RWPE2 (cell line): ENCODE measurements at regions not wholly inside any gene's neighbourhood (a gene's known extent, or its start where the extent isn't known, plus 50 kb on each side); places are given as distances from the start of the nearest gene placed in this dataset.

Experiments
- ATAC-seq: fragments of 200-7000 bp; cut with Tn5 transposase; 3 replicates; pipeline ENCODE4 v1.9.1; 2021; ENCODE audit warnings: low read depth
- DNase-seq: peaks from one replicate; pipeline ENCODE4 v3.0.0-alpha.2; 2020; ENCODE audit warnings: low spot score
- H3K27ac ChIP-seq: fragments of 450-650 bp; 2 replicates; pipeline ENCODE4 v1.5.1; 2017; ENCODE audit warnings: mild to moderate bottlenecking; ENCODE audit not compliant: poor library complexity, severe bottlenecking
- H3K27me3 ChIP-seq: fragments of 250-450 bp; sonication (Bioruptor Pico); 2 replicates; pipeline ENCODE4 v1.5.1; 2021; ENCODE audit warnings: mild to moderate bottlenecking, moderate library complexity; ENCODE audit not compliant: insufficient read depth, poor library complexity, severe bottlenecking
- H3K36me3 ChIP-seq: fragments of 250-450 bp; sonication (Bioruptor Pico); 2 replicates; pipeline ENCODE4 v1.5.1; 2020; ENCODE audit warnings: low read depth, mild to moderate bottlenecking, moderate library complexity
- H3K4me1 ChIP-seq: fragments of 250-450 bp; sonication (Bioruptor Pico); 2 replicates; pipeline ENCODE4 v1.5.1; 2021; ENCODE audit warnings: mild to moderate bottlenecking, moderate library complexity; ENCODE audit not compliant: insufficient read depth, poor library complexity, severe bottlenecking
- H3K4me3 ChIP-seq: fragments of 250-450 bp; sonication (Bioruptor Pico); 2 replicates; pipeline ENCODE4 v1.5.1; 2021; ENCODE audit warnings: mild to moderate bottlenecking, moderate library complexity; ENCODE audit not compliant: severe bottlenecking
- H3K9me3 ChIP-seq: fragments of 250-450 bp; sonication (Bioruptor Pico); 2 replicates; pipeline ENCODE4 v1.5.1; 2021; ENCODE audit warnings: mild to moderate bottlenecking, moderate library complexity; ENCODE audit not compliant: severe bottlenecking
- TF ChIP-seq, protein P1 (sequence below): fragments of 450-650 bp; IDR thresholded peaks from one replicate; pipeline ENCODE4 v1.5.1; 2017; ENCODE audit warnings: mild to moderate bottlenecking, moderate library complexity; ENCODE audit not compliant: poor library complexity, severe bottlenecking

GRCh38 chr2:220999356-220999755, 572.7 kb downstream of the EPHA4 start:
- ATAC-seq: no peak
- TF ChIP-seq, protein P1, sequence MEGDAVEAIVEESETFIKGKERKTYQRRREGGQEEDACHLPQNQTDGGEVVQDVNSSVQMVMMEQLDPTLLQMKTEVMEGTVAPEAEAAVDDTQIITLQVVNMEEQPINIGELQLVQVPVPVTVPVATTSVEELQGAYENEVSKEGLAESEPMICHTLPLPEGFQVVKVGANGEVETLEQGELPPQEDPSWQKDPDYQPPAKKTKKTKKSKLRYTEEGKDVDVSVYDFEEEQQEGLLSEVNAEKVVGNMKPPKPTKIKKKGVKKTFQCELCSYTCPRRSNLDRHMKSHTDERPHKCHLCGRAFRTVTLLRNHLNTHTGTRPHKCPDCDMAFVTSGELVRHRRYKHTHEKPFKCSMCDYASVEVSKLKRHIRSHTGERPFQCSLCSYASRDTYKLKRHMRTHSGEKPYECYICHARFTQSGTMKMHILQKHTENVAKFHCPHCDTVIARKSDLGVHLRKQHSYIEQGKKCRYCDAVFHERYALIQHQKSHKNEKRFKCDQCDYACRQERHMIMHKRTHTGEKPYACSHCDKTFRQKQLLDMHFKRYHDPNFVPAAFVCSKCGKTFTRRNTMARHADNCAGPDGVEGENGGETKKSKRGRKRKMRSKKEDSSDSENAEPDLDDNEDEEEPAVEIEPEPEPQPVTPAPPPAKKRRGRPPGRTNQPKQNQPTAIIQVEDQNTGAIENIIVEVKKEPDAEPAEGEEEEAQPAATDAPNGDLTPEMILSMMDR: no peak
- Histone ChIP-seq H3K4me3 (no peak overlapping the region), H3K9me3 (no peaks in the 10 kb centered on the region), H3K27ac (no peak overlapping the region), H3K36me3 (no peaks in the 10 kb centered on the region), H3K27me3 (no peaks in the 10 kb centered on the region), H3K4me1 (no peaks in the 10 kb centered on the region)
- DNase-seq: no peak

DNA sequence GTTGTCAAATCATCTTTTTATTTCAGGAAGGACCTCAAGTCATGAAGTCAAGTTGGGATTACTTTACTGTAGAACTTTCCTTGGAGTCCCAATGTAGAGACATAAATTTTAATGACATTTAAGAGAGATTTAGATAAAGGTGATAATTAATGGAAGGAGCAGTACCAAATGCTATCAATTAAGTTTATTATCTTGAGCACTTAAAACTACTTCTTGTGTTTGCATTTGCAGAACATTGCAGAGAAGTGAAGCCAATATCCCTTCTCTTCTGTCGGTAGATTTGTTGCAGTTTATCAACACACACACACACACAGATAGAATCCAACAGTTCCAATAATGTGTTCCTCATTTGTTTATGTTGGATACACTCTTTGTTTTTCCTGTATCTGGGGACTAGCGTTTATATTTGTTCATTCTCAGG, 570.7 kb downstream of the EPHA4 start:
- Histone ChIP-seq H3K4me3 (no peak overlapping the region), H3K9me3 (no peaks in the 10 kb centered on the region), H3K27ac (no peak overlapping the region), H3K36me3 (no peaks in the 10 kb centered on the region), H3K4me1 (no peaks in the 10 kb centered on the region), H3K27me3 (no peaks in the 10 kb centered on the region)
- no peak for ATAC-seq
- no peak for DNase-seq
- TF ChIP-seq, protein P1: no peak

DNA sequence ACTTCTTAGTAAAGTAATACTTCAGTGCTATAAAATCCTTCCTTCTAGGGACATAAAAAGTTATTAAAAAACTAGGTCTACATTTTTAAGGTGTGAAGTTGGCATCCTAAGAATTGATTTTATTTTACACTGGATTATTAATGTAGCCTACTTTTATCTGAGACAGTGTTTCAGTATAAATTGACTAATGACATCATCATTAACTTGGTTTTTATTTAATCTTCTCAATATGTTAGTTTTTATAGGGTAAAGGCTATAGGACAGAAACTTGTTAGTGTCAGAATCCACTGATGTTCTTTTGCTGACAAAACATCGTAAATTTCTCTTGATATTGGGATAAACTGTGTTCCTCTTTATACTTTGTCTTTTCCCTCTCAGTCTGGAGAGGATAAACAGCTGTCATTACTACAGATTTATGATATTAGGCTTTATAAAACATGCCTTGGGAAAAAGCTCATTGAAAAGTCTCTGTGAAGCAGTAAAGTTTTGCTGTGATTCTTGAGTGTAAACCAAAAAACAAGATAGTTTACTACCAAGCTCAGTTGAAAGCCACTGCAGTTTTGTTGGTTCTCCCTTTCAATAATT, 569.9 kb downstream of the EPHA4 start:
- DNase-seq (no peak), ATAC-seq (no peak)
- Histone ChIP-seq H3K27ac (no peak overlapping the region), H3K36me3 (no peaks in the 10 kb centered on the region), H3K9me3 (no peaks in the 10 kb centered on the region), H3K27me3 (no peaks in the 10 kb centered on the region), H3K4me1 (no peaks in the 10 kb centered on the region), H3K4me3 (no peak overlapping the region)
- TF ChIP-seq, protein P1: no peak

DNA sequence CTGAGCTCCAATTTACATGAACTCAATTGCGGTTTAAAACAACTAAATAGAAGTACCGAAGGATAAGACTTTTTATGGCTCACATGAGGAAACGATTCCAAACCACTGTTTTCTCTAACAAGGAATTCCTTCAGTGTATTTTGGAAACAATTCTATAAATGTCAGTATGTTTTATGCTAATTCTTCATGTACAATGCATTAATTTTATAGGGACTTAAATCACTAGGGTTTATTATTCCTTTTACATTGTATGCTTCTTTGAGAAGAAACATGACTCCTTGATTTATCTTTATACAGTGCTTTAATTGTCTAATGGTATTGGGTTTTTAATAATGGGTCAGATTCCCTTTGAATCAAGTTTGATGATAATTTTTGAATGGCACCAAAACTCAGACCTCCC, 566.8 kb downstream of the EPHA4 start:
- Histone ChIP-seq H3K4me3 (no peak overlapping the region), H3K4me1 (no peaks in the 10 kb centered on the region), H3K36me3 (no peaks in the 10 kb centered on the region), H3K27me3 (no peaks in the 10 kb centered on the region), H3K27ac (no peak overlapping the region), H3K9me3 (no peaks in the 10 kb centered on the region)
- no peak for ATAC-seq
- DNase-seq: no peak
- TF ChIP-seq, protein P1: no peak

DNA sequence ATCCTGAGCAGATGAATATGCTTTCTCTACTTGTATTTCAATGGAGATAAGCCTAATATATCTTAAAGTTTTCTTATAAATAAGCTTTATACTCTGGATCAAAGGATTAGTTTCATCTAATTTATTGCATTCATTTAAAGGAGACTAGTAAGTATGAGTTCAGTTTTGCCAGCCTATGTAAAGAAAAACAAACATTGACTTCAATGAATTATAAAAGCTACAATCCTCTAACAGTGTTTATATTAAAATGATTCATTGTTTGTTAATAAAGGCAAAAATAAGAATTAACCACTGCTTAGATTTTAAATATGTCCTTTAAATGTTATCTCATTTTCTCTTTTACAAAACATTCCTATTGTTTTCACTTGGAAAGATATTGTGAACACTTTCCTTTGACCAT, 566.0 kb downstream of the EPHA4 start:
- H3K9me3 ChIP-seq: no peaks in the 10 kb centered on the region
- ATAC-seq: no peak
- H3K4me3 ChIP-seq: no peak overlapping the region
- H3K27me3 ChIP-seq: no peaks in the 10 kb centered on the region
- TF ChIP-seq, protein P1: no peak
- H3K4me1 ChIP-seq: no peaks in the 10 kb centered on the region
- no peaks in the 10 kb centered on the region for H3K36me3 ChIP-seq
- no peak overlapping the region for H3K27ac ChIP-seq
- DNase-seq: no peak
